ENCODE measurements at regions not wholly inside any gene's neighbourhood (a gene's known extent, or its start where the extent isn't known, plus 50 kb on each side); places are given as distances from the start of the nearest gene placed in this dataset.

- Histone ChIP-seq H3K27me3 (ENCODE audit: insufficient read depth, poor library complexity, severe bottlenecking) (peaks cover 3% of the 10 kb centered on the region), H3K27ac (replicated peaks) (no peak overlapping the region), H3K4me3 (replicated peaks; ENCODE audit: insufficient read depth, low read length) (no peak overlapping the region)
- TF ChIP-seq POLR2AphosphoS5 (IDR thresholded peaks at IDR 0.05; ENCODE audit: low read depth) (no peak), CTCF (IDR thresholded peaks at IDR 0.05; ENCODE audit: insufficient read depth, low read length) (no peak), SPI1 (IDR thresholded peaks at IDR 0.05; ENCODE audit: borderline replicate concordance, low read depth) (no peak), GABPA (IDR thresholded peaks at IDR 0.05; ENCODE audit: low read depth) (no peak)
- TF ChIP-seq, protein P1, sequence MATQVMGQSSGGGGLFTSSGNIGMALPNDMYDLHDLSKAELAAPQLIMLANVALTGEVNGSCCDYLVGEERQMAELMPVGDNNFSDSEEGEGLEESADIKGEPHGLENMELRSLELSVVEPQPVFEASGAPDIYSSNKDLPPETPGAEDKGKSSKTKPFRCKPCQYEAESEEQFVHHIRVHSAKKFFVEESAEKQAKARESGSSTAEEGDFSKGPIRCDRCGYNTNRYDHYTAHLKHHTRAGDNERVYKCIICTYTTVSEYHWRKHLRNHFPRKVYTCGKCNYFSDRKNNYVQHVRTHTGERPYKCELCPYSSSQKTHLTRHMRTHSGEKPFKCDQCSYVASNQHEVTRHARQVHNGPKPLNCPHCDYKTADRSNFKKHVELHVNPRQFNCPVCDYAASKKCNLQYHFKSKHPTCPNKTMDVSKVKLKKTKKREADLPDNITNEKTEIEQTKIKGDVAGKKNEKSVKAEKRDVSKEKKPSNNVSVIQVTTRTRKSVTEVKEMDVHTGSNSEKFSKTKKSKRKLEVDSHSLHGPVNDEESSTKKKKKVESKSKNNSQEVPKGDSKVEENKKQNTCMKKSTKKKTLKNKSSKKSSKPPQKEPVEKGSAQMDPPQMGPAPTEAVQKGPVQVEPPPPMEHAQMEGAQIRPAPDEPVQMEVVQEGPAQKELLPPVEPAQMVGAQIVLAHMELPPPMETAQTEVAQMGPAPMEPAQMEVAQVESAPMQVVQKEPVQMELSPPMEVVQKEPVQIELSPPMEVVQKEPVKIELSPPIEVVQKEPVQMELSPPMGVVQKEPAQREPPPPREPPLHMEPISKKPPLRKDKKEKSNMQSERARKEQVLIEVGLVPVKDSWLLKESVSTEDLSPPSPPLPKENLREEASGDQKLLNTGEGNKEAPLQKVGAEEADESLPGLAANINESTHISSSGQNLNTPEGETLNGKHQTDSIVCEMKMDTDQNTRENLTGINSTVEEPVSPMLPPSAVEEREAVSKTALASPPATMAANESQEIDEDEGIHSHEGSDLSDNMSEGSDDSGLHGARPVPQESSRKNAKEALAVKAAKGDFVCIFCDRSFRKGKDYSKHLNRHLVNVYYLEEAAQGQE (IDR thresholded peaks at IDR 0.05; ENCODE audit: insufficient replicate concordance, low read depth), result no peak
- no peak for DNase-seq (ENCODE audit: low read depth in 1 of 2, low spot score in 1 of 2)
Observed at GRCh38 chr2:215885536-215885935, 127.8 kb downstream of the MREG start.

GRCh38 chr2:215884451-215885087, 128.8 kb downstream of the MREG start:
- TF ChIP-seq CTCF (IDR thresholded peaks at IDR 0.05; ENCODE audit: insufficient read depth, low read length) (no peak), GABPA (IDR thresholded peaks at IDR 0.05; ENCODE audit: low read depth) (no peak), SPI1 (IDR thresholded peaks at IDR 0.05; ENCODE audit: borderline replicate concordance, low read depth) (no peak), POLR2AphosphoS5 (IDR thresholded peaks at IDR 0.05; ENCODE audit: low read depth) (no peak)
- TF ChIP-seq, protein P1 (IDR thresholded peaks at IDR 0.05; ENCODE audit: insufficient replicate concordance, low read depth), result no peak
- peaks cover 3% of the 10 kb centered on the region for H3K27me3 ChIP-seq (ENCODE audit: insufficient read depth, poor library complexity, severe bottlenecking)
- DNase-seq (ENCODE audit: low read depth in 1 of 2, low spot score in 1 of 2), result no peak
- H3K27ac ChIP-seq (replicated peaks), result no peak overlapping the region
- no peak overlapping the region for H3K4me3 ChIP-seq (replicated peaks; ENCODE audit: insufficient read depth, low read length)

DNA sequence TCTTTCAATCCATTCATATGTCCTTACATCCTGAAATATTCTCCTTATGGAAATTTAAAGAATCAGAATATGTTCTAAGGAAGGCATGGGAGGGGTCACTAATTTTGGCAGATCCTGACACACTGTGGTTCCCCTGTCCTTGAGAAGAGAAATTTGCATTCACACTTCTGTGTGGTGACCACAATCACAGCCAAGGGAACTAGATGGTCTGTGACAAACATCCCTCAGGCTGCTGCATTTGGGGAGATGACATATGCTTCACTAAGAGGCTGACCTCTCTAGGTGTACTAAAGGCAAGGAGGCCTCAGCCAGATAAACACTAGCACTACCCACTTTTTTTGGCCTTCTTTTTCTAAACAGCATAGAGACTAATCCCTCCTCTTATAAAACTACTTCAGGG, 129.6 kb downstream of the MREG start:
- Histone ChIP-seq H3K4me3 (replicated peaks; ENCODE audit: insufficient read depth, low read length) (no peak overlapping the region), H3K27me3 (ENCODE audit: insufficient read depth, poor library complexity, severe bottlenecking) (peaks cover 3% of the 10 kb centered on the region), H3K27ac (replicated peaks) (no peak overlapping the region)
- DNase-seq (ENCODE audit: low read depth in 1 of 2, low spot score in 1 of 2), result no peak
- TF ChIP-seq GABPA (IDR thresholded peaks at IDR 0.05; ENCODE audit: low read depth) (no peak), CTCF (IDR thresholded peaks at IDR 0.05; ENCODE audit: insufficient read depth, low read length) (no peak), SPI1 (IDR thresholded peaks at IDR 0.05; ENCODE audit: borderline replicate concordance, low read depth) (no peak), POLR2AphosphoS5 (IDR thresholded peaks at IDR 0.05; ENCODE audit: low read depth) (no peak)
- TF ChIP-seq, protein P1 (IDR thresholded peaks at IDR 0.05; ENCODE audit: insufficient replicate concordance, low read depth), result no peak

Data from HL-60 (cell line).